Mammary epithelial cell (primary cell): ENCODE measurements at regions not wholly inside any gene's neighbourhood (a gene's known extent, or its start where the extent isn't known, plus 50 kb on each side); places are given as distances from the start of the nearest gene placed in this dataset.

Experiments used
- EZH2 ChIP-seq: IDR thresholded peaks from 2 replicates; pipeline ENCODE4 v1.6.1; 2012; ENCODE audit warnings: low read length, inconsistent platforms, borderline replicate concordance
- TF ChIP-seq, protein P1 (sequence below), 2 donors: IDR thresholded peaks in 1 of 2; conservative IDR thresholded peaks in 1 of 2; 2 replicates each; pipeline ENCODE4 v1.5.1; 2011 to 2012; ENCODE audit warnings: inconsistent platforms in 2 of 2, low read length in 2 of 2, mild to moderate bottlenecking in 2 of 2, control low read depth in 1 of 2, low read depth in 1 of 2; ENCODE audit not compliant: insufficient read depth in 1 of 2; ENCODE audit errors: extremely low read depth in 1 of 2

DNA sequence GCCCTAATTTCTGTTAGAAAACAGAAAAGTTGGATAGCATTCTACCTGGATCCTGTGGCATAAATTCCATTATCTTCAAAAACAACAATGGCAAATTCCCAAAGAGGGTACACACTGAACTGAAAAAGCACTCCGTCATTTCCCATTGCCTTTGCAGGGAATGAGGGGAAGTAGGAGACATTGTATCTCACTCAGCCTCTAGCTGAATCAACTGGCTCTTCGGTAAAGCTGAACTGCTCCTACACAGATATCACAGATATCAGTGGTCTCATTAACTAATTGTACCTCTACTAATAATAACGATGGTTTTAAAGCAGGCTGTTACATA lies 64.2 kb upstream of the PRKAR2B start:
- TF ChIP-seq, protein P1, sequence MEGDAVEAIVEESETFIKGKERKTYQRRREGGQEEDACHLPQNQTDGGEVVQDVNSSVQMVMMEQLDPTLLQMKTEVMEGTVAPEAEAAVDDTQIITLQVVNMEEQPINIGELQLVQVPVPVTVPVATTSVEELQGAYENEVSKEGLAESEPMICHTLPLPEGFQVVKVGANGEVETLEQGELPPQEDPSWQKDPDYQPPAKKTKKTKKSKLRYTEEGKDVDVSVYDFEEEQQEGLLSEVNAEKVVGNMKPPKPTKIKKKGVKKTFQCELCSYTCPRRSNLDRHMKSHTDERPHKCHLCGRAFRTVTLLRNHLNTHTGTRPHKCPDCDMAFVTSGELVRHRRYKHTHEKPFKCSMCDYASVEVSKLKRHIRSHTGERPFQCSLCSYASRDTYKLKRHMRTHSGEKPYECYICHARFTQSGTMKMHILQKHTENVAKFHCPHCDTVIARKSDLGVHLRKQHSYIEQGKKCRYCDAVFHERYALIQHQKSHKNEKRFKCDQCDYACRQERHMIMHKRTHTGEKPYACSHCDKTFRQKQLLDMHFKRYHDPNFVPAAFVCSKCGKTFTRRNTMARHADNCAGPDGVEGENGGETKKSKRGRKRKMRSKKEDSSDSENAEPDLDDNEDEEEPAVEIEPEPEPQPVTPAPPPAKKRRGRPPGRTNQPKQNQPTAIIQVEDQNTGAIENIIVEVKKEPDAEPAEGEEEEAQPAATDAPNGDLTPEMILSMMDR (conservative IDR thresholded peaks at IDR 0.05 in 1 of 2, IDR thresholded peaks at IDR 0.05 in 1 of 2; ENCODE audit: extremely low read depth in 1 of 2, insufficient read depth in 1 of 2, low read depth in 1 of 2, low read length in 2 of 2): no peak
- no peak for TF ChIP-seq EZH2
